SK-N-SH treated with all-trans-retinoic acid at 6 μM for 48 hours (cell line): ENCODE measurements at regions not wholly inside any gene's neighbourhood (a gene's known extent, or its start where the extent isn't known, plus 50 kb on each side); places are given as distances from the start of the nearest gene placed in this dataset.

Source experiments
- ESRRG ChIP-seq: fragments of 250-450 bp; sonication (Bioruptor Pico); IDR thresholded peaks from 2 replicates; pipeline ENCODE4 v1.6.1; 2021; ENCODE audit warnings: mild to moderate bottlenecking
- GLIS3 ChIP-seq: fragments of 250-450 bp; sonication (Bioruptor Pico); IDR thresholded peaks from 2 replicates; pipeline ENCODE4 v1.5.0; 2020; ENCODE audit warnings: mild to moderate bottlenecking, moderate library complexity
- ISL1 ChIP-seq: fragments of 250-450 bp; sonication (Bioruptor Pico); IDR thresholded peaks from 2 replicates; pipeline ENCODE4 v2.1.2; 2022; ENCODE audit warnings: mild to moderate bottlenecking, moderate library complexity
- OSR1 ChIP-seq: fragments of 250-450 bp; sonication (Bioruptor Pico); IDR thresholded peaks from 2 replicates; pipeline ENCODE4 v1.8.0; 2022; ENCODE audit warnings: moderate library complexity, mild to moderate bottlenecking, inconsistent platforms
- RARB ChIP-seq: fragments of 250-450 bp; sonication (Bioruptor Pico); IDR thresholded peaks from 2 replicates; pipeline ENCODE4 v1.8.0; 2021; ENCODE audit warnings: mild to moderate bottlenecking, moderate library complexity
- SNAI2 ChIP-seq: fragments of 250-450 bp; sonication (Bioruptor Pico); IDR thresholded peaks from 2 replicates; pipeline ENCODE4 v1.5.0; 2020; ENCODE audit warnings: mild to moderate bottlenecking, moderate library complexity
- ZC3H10 ChIP-seq: fragments of 250-450 bp; sonication (Bioruptor Pico); IDR thresholded peaks from 2 replicates; pipeline ENCODE4 v1.5.1; 2021; ENCODE audit warnings: mild to moderate bottlenecking, moderate library complexity
- TF ChIP-seq, protein P1 (sequence below): fragments of 250-450 bp; sonication (Bioruptor Pico); IDR thresholded peaks from 2 replicates; pipeline ENCODE4 v1.8.0; 2020; ENCODE audit warnings: mild to moderate bottlenecking, moderate library complexity, borderline replicate concordance
- TF ChIP-seq, protein P2 (sequence below): fragments of 250-450 bp; sonication (Bioruptor Pico); IDR thresholded peaks from 2 replicates; pipeline ENCODE4 v1.8.0; 2021; ENCODE audit warnings: low read depth, mild to moderate bottlenecking, moderate library complexity, borderline replicate concordance
- TF ChIP-seq, protein P3 (sequence below): fragments of 250-450 bp; sonication (Bioruptor Pico); IDR thresholded peaks from 2 replicates; pipeline ENCODE4 v1.5.1; 2021; ENCODE audit warnings: mild to moderate bottlenecking, moderate library complexity

DNA sequence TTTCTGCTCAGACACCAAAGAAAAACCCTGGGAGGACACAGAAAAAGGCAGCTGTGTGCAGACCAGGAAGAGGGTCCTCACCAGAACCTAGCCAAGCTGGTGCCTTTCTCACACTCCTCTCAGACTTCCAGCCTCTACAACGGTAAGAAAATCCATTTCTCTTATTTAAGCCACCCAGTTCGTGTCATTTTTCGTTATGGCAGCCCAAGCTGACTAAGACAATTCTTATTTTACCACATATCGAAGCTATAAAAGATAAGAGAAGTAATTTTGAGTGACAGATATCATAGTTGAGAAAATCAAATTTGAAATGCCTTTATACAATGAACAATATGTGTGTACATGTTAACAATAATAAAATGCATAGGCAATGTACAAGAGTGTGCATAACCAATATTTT lies 219.5 kb downstream of the CBLN2 start:
- TF ChIP-seq, protein P1, sequence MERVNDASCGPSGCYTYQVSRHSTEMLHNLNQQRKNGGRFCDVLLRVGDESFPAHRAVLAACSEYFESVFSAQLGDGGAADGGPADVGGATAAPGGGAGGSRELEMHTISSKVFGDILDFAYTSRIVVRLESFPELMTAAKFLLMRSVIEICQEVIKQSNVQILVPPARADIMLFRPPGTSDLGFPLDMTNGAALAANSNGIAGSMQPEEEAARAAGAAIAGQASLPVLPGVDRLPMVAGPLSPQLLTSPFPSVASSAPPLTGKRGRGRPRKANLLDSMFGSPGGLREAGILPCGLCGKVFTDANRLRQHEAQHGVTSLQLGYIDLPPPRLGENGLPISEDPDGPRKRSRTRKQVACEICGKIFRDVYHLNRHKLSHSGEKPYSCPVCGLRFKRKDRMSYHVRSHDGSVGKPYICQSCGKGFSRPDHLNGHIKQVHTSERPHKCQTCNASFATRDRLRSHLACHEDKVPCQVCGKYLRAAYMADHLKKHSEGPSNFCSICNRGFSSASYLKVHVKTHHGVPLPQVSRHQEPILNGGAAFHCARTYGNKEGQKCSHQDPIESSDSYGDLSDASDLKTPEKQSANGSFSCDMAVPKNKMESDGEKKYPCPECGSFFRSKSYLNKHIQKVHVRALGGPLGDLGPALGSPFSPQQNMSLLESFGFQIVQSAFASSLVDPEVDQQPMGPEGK (CRISPR knock-in tag): no peak
- TF ChIP-seq OSR1 (no peak), SNAI2 (CRISPR knock-in tag) (no peak), ESRRG (CRISPR knock-in tag) (no peak), ZC3H10 (CRISPR knock-in tag) (no peak), RARB (CRISPR knock-in tag) (no peak), GLIS3 (CRISPR knock-in tag) (no peak), ISL1 (CRISPR knock-in tag) (no peak)
- TF ChIP-seq, protein P2, sequence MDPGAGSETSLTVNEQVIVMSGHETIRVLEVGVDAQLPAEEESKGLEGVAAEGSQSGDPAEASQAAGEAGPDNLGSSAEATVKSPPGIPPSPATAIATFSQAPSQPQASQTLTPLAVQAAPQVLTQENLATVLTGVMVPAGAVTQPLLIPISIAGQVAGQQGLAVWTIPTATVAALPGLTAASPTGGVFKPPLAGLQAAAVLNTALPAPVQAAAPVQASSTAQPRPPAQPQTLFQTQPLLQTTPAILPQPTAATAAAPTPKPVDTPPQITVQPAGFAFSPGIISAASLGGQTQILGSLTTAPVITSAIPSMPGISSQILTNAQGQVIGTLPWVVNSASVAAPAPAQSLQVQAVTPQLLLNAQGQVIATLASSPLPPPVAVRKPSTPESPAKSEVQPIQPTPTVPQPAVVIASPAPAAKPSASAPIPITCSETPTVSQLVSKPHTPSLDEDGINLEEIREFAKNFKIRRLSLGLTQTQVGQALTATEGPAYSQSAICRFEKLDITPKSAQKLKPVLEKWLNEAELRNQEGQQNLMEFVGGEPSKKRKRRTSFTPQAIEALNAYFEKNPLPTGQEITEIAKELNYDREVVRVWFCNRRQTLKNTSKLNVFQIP (CRISPR knock-in tag): no peak
- TF ChIP-seq, protein P3, sequence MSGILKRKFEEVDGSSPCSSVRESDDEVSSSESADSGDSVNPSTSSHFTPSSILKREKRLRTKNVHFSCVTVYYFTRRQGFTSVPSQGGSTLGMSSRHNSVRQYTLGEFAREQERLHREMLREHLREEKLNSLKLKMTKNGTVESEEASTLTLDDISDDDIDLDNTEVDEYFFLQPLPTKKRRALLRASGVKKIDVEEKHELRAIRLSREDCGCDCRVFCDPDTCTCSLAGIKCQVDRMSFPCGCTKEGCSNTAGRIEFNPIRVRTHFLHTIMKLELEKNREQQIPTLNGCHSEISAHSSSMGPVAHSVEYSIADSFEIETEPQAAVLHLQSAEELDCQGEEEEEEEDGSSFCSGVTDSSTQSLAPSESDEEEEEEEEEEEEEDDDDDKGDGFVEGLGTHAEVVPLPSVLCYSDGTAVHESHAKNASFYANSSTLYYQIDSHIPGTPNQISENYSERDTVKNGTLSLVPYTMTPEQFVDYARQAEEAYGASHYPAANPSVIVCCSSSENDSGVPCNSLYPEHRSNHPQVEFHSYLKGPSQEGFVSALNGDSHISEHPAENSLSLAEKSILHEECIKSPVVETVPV (CRISPR knock-in tag): no peak
